GM10248 (cell line): ENCODE measurements at regions not wholly inside any gene's neighbourhood (a gene's known extent, or its start where the extent isn't known, plus 50 kb on each side); places are given as distances from the start of the nearest gene placed in this dataset.

Experiments used
- CTCF ChIA-PET: fragments of 300-600 bp; sonication (Branson Sonifier 250); formaldehyde crosslinking; extraction: SDS; loops from one replicate; lab custom pipeline; 2021; ENCODE audit warnings: antibody characterized with exemption; lab: Yijun Ruan, JAX
- POLR2A ChIA-PET: fragments of 350-650 bp; sonication (Branson Sonifier 250); formaldehyde crosslinking; extraction: SDS; loops from one replicate; lab custom pipeline; 2020; ENCODE audit warnings: antibody characterized with exemption; lab: Yijun Ruan, JAX
- DNase-seq: peaks from one replicate; pipeline ENCODE4 v3.0.0; 2012; ENCODE audit errors: extremely low spot score
- TF ChIP-seq, protein P1 (sequence below): IDR thresholded peaks from 2 replicates; pipeline ENCODE4 v1.5.1; 2012; ENCODE audit warnings: mild to moderate bottlenecking, low read depth; ENCODE audit errors: extremely low read depth, missing control alignments, control extremely low read depth

GRCh38 chr3:106047221-106047620, 178.4 kb upstream of the CBLB start:
- POLR2A ChIA-PET: no interaction called here
- no peak for DNase-seq
- CTCF ChIA-PET: interaction anchor here (0.8 kb wide), 1 partner anchor 9 kb away, joined by 3 read pairs; no protein-coding TSS in a partner anchor
- TF ChIP-seq, protein P1, sequence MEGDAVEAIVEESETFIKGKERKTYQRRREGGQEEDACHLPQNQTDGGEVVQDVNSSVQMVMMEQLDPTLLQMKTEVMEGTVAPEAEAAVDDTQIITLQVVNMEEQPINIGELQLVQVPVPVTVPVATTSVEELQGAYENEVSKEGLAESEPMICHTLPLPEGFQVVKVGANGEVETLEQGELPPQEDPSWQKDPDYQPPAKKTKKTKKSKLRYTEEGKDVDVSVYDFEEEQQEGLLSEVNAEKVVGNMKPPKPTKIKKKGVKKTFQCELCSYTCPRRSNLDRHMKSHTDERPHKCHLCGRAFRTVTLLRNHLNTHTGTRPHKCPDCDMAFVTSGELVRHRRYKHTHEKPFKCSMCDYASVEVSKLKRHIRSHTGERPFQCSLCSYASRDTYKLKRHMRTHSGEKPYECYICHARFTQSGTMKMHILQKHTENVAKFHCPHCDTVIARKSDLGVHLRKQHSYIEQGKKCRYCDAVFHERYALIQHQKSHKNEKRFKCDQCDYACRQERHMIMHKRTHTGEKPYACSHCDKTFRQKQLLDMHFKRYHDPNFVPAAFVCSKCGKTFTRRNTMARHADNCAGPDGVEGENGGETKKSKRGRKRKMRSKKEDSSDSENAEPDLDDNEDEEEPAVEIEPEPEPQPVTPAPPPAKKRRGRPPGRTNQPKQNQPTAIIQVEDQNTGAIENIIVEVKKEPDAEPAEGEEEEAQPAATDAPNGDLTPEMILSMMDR: no peak

- POLR2A ChIA-PET: no interaction called here
- CTCF ChIA-PET: interaction anchor here (0.7 to 1.8 kb wide), 5 partner anchors 13 to 561 kb away, joined by 3 to 5 read pairs (median 4); no protein-coding TSS in a partner anchor
- TF ChIP-seq, protein P1: no peak
- DNase-seq: no peak
These were observed 180.2 kb upstream of the CBLB start for GRCh38 chr3:106048946-106049481.

- POLR2A ChIA-PET: no interaction called here
- CTCF ChIA-PET: interaction anchor here (0.9 to 1.8 kb wide), 4 partner anchors 12 to 112 kb away, joined by 3 to 5 read pairs (median 4); no protein-coding TSS in a partner anchor
- TF ChIP-seq, protein P1: no peak
- no peak for DNase-seq
These were observed 181.0 kb upstream of the CBLB start for GRCh38 chr3:106049821-106050220.

- TF ChIP-seq, protein P1: no peak
- DNase-seq: no peak
- ChIA-PET POLR2A (no interaction called here), CTCF (interaction anchor here (0.9 to 3.3 kb wide), 4 partner anchors 11 to 97 kb away, joined by 3 to 12 read pairs (median 4); no protein-coding TSS in a partner anchor)
These were observed 188.1 kb upstream of the CBLB start for GRCh38 chr3:106056931-106057330.

GRCh38 chr3:106058475-106058874, 189.7 kb upstream of the CBLB start:
- no peak for DNase-seq
- TF ChIP-seq, protein P1: no peak
- ChIA-PET POLR2A (no interaction called here), CTCF (no interaction called here)

DNA sequence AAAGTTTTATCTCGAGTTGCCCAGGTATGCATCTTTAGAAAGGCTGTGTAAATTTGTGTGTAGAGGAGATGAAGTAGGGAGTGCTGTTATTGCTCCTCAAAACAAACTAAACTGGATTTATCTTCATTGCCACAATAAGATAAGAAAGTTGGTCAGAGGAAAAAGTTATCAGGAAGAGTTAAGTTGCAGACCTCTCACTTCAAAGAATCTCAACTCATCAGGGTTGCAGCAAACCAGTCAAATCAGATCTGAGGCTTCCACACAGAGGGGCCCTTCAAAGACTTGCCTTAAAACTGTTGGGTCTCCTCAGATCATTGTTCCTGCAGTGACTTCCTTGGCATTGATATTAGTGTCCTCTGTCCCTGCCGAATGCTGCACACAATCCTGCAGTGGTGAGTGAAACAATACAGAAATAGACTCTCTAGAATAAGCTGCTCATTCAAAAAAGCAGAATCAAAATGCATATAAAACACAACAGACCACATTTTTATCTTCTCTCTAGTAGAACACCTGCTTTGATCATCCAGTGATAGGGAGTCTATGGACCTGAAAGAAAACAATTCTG, 191.2 kb upstream of the CBLB start:
- no peak for DNase-seq
- POLR2A ChIA-PET: no interaction called here
- CTCF ChIA-PET: no interaction called here
- TF ChIP-seq, protein P1: no peak
